ENCODE measurements at regions not wholly inside any gene's neighbourhood (a gene's known extent, or its start where the extent isn't known, plus 50 kb on each side); places are given as distances from the start of the nearest gene placed in this dataset.

GRCh38 chr15:46685096-46685495 is 1032.2 kb upstream of the SEMA6D start:
- Mint-ChIP-seq H3K27ac (ENCODE audit: unreplicated experiment) (no peak overlapping the region), H3K27me3 (ENCODE audit: unreplicated experiment) (no peaks in the 10 kb centered on the region), H3K4me1 (ENCODE audit: low read depth, unreplicated experiment) (no peaks in the 10 kb centered on the region), H3K36me3 (ENCODE audit: insufficient read depth, unreplicated experiment) (no peaks in the 10 kb centered on the region), H3K9me3 (ENCODE audit: low read depth, unreplicated experiment) (peaks cover 5% of the 10 kb centered on the region), H3K4me3 (ENCODE audit: low read depth, unreplicated experiment) (no peak overlapping the region)
- intact Hi-C loops (cut with micrococcal nuclease; ENCODE audit: unreplicated experiment): no loop called here
- CTCF ChIA-PET: no interaction called here
- no peak for DNase-seq
- BruUV-seq (replicated peaks): no TSS peak
- TF ChIP-seq CTCF (IDR thresholded peaks at IDR 0.05; ENCODE audit: unreplicated experiment): no peak

GRCh38 chr15:46685681-46686080 is 1031.6 kb upstream of the SEMA6D start:
- intact Hi-C loops (cut with micrococcal nuclease; ENCODE audit: unreplicated experiment): no loop called here
- Mint-ChIP-seq H3K9me3 (ENCODE audit: low read depth, unreplicated experiment) (peaks cover 9% of the 10 kb centered on the region), H3K36me3 (ENCODE audit: insufficient read depth, unreplicated experiment) (no peaks in the 10 kb centered on the region), H3K4me1 (ENCODE audit: low read depth, unreplicated experiment) (no peaks in the 10 kb centered on the region), H3K27me3 (ENCODE audit: unreplicated experiment) (no peaks in the 10 kb centered on the region), H3K27ac (ENCODE audit: unreplicated experiment) (no peak overlapping the region), H3K4me3 (ENCODE audit: low read depth, unreplicated experiment) (no peak overlapping the region)
- TF ChIP-seq CTCF (IDR thresholded peaks at IDR 0.05; ENCODE audit: unreplicated experiment): no peak
- no TSS peak for BruUV-seq (replicated peaks)
- DNase-seq: no peak
- CTCF ChIA-PET: no interaction called here

- no peak for DNase-seq
- intact Hi-C loops (cut with micrococcal nuclease; ENCODE audit: unreplicated experiment): no loop called here
- no peak overlapping the region for H3K4me3 Mint-ChIP-seq (ENCODE audit: low read depth, unreplicated experiment)
- H3K27me3 Mint-ChIP-seq (ENCODE audit: unreplicated experiment): no peaks in the 10 kb centered on the region
- H3K36me3 Mint-ChIP-seq (ENCODE audit: insufficient read depth, unreplicated experiment): no peaks in the 10 kb centered on the region
- H3K9me3 Mint-ChIP-seq (ENCODE audit: low read depth, unreplicated experiment): peaks cover 13% of the 10 kb centered on the region
- no peak for TF ChIP-seq CTCF (IDR thresholded peaks at IDR 0.05; ENCODE audit: unreplicated experiment)
- H3K4me1 Mint-ChIP-seq (ENCODE audit: low read depth, unreplicated experiment): no peaks in the 10 kb centered on the region
- CTCF ChIA-PET: no interaction called here
- no TSS peak for BruUV-seq (replicated peaks)
- H3K27ac Mint-ChIP-seq (ENCODE audit: unreplicated experiment): no peak overlapping the region
These were observed 1021.0 kb upstream of the SEMA6D start for GRCh38 chr15:46696281-46696680.

GRCh38 chr15:46701346-46701745 is 1016.0 kb upstream of the SEMA6D start:
- Mint-ChIP-seq H3K9me3 (ENCODE audit: low read depth, unreplicated experiment) (peaks cover 10% of the 10 kb centered on the region), H3K27ac (ENCODE audit: unreplicated experiment) (no peak overlapping the region), H3K4me1 (ENCODE audit: low read depth, unreplicated experiment) (no peaks in the 10 kb centered on the region), H3K27me3 (ENCODE audit: unreplicated experiment) (no peaks in the 10 kb centered on the region), H3K4me3 (ENCODE audit: low read depth, unreplicated experiment) (no peak overlapping the region), H3K36me3 (ENCODE audit: insufficient read depth, unreplicated experiment) (no peaks in the 10 kb centered on the region)
- BruUV-seq (replicated peaks): no TSS peak
- no peak for DNase-seq
- no peak for TF ChIP-seq CTCF (IDR thresholded peaks at IDR 0.05; ENCODE audit: unreplicated experiment)
- CTCF ChIA-PET: no interaction called here
- intact Hi-C loops (cut with micrococcal nuclease; ENCODE audit: unreplicated experiment): no loop called here

- intact Hi-C loops (cut with micrococcal nuclease; ENCODE audit: unreplicated experiment): no loop called here
- BruUV-seq (replicated peaks): no TSS peak
- H3K27ac Mint-ChIP-seq (ENCODE audit: unreplicated experiment): no peak overlapping the region
- CTCF ChIA-PET: no interaction called here
- no peak for DNase-seq
- no peaks in the 10 kb centered on the region for H3K27me3 Mint-ChIP-seq (ENCODE audit: unreplicated experiment)
- peaks cover 10% of the 10 kb centered on the region for H3K9me3 Mint-ChIP-seq (ENCODE audit: low read depth, unreplicated experiment)
- H3K4me3 Mint-ChIP-seq (ENCODE audit: low read depth, unreplicated experiment): no peak overlapping the region
- H3K4me1 Mint-ChIP-seq (ENCODE audit: low read depth, unreplicated experiment): no peaks in the 10 kb centered on the region
- H3K36me3 Mint-ChIP-seq (ENCODE audit: insufficient read depth, unreplicated experiment): no peaks in the 10 kb centered on the region
- no peak for TF ChIP-seq CTCF (IDR thresholded peaks at IDR 0.05; ENCODE audit: unreplicated experiment)
These were observed 1015.4 kb upstream of the SEMA6D start for GRCh38 chr15:46701896-46702295.
